ENCODE measurements at regions not wholly inside any gene's neighbourhood (a gene's known extent, or its start where the extent isn't known, plus 50 kb on each side); places are given as distances from the start of the nearest gene placed in this dataset.

GRCh38 chr10:58989486-58990039 is 186.9 kb upstream of the PHYHIPL start:
- TF ChIP-seq CTCF (conservative IDR thresholded peaks at IDR 0.05; ENCODE audit: low read depth in 2 of 2) (no peak), EZH2 (IDR thresholded peaks at IDR 0.05; ENCODE audit: low read depth, unreplicated experiment) (no peak), POLR2AphosphoS5 (IDR thresholded peaks at IDR 0.05; ENCODE audit: low read depth) (no peak), ZNF114 (CRISPR knock-in tag; IDR thresholded peaks at IDR 0.05) (no peak), JUNB (IDR thresholded peaks at IDR 0.05; ENCODE audit: unreplicated experiment) (no peak), CREB1 (CRISPR knock-in tag; IDR thresholded peaks at IDR 0.05; ENCODE audit: low read depth) (no peak), ETS1 (IDR thresholded peaks at IDR 0.05) (no peak), EZH2phosphoT487 (IDR thresholded peaks at IDR 0.05; ENCODE audit: unreplicated experiment) (no peak), REST (IDR thresholded peaks at IDR 0.05; ENCODE audit: unreplicated experiment) (no peak), ZNF462 (CRISPR knock-in tag; IDR thresholded peaks at IDR 0.05) (no peak)

Data from GM23338 (cell line).